SK-N-SH treated with all-trans-retinoic acid at 6 μM for 48 hours (cell line): ENCODE measurements at regions not wholly inside any gene's neighbourhood (a gene's known extent, or its start where the extent isn't known, plus 50 kb on each side); places are given as distances from the start of the nearest gene placed in this dataset.
A peak's percentile ranks its signal among the peaks of the same experiment; 100 is the strongest.

Experiments used
- ATAC-seq: fragments of 200-7000 bp; cut with Tn5 transposase; 3 replicates; pipeline ENCODE4 v1.9.1; 2020; ENCODE audit warnings: mild to moderate bottlenecking, moderate library complexity
- ARNTL ChIP-seq: fragments of 450-650 bp; formaldehyde crosslinking; IDR thresholded peaks from 2 replicates; pipeline ENCODE4 v1.5.0; 2020; ENCODE audit warnings: low read depth, mild to moderate bottlenecking, moderate library complexity, borderline replicate concordance
- BACH2 ChIP-seq: fragments of 250-450 bp; sonication (Bioruptor Pico); IDR thresholded peaks from 2 replicates; pipeline ENCODE4 v1.9.0; 2021; ENCODE audit warnings: mild to moderate bottlenecking, borderline replicate concordance
- CSDC2 ChIP-seq: fragments of 250-450 bp; sonication (Bioruptor Pico); IDR thresholded peaks from 2 replicates; pipeline ENCODE4 v1.5.0; 2020; ENCODE audit warnings: mild to moderate bottlenecking, moderate library complexity
- ESRRG ChIP-seq: fragments of 250-450 bp; sonication (Bioruptor Pico); IDR thresholded peaks from 2 replicates; pipeline ENCODE4 v1.6.1; 2021; ENCODE audit warnings: mild to moderate bottlenecking
- GLIS3 ChIP-seq: fragments of 250-450 bp; sonication (Bioruptor Pico); IDR thresholded peaks from 2 replicates; pipeline ENCODE4 v1.5.0; 2020; ENCODE audit warnings: mild to moderate bottlenecking, moderate library complexity
- ISL1 ChIP-seq: fragments of 250-450 bp; sonication (Bioruptor Pico); IDR thresholded peaks from 2 replicates; pipeline ENCODE4 v2.1.2; 2022; ENCODE audit warnings: mild to moderate bottlenecking, moderate library complexity
- OSR1 ChIP-seq: fragments of 250-450 bp; sonication (Bioruptor Pico); IDR thresholded peaks from 2 replicates; pipeline ENCODE4 v1.8.0; 2022; ENCODE audit warnings: moderate library complexity, mild to moderate bottlenecking, inconsistent platforms
- PATZ1 ChIP-seq: fragments of 250-450 bp; sonication (Bioruptor Pico); IDR thresholded peaks from 2 replicates; pipeline ENCODE4 v1.8.0; 2020; ENCODE audit warnings: mild to moderate bottlenecking, moderate library complexity, borderline replicate concordance
- PPARA ChIP-seq: fragments of 250-450 bp; sonication (Bioruptor Pico); IDR thresholded peaks from 2 replicates; pipeline ENCODE4 v1.5.0; 2020; ENCODE audit warnings: mild to moderate bottlenecking, borderline replicate concordance
- RARB ChIP-seq: fragments of 250-450 bp; sonication (Bioruptor Pico); IDR thresholded peaks from 2 replicates; pipeline ENCODE4 v1.8.0; 2021; ENCODE audit warnings: mild to moderate bottlenecking, moderate library complexity
- SNAI2 ChIP-seq: fragments of 250-450 bp; sonication (Bioruptor Pico); IDR thresholded peaks from 2 replicates; pipeline ENCODE4 v1.5.0; 2020; ENCODE audit warnings: mild to moderate bottlenecking, moderate library complexity
- TCF4 ChIP-seq: fragments of 250-450 bp; sonication (Bioruptor Pico); IDR thresholded peaks from 2 replicates; pipeline ENCODE4 v1.8.0; 2021; ENCODE audit warnings: mild to moderate bottlenecking, moderate library complexity, borderline replicate concordance
- TOX ChIP-seq: fragments of 250-450 bp; sonication (Bioruptor Pico); IDR thresholded peaks from 2 replicates; pipeline ENCODE4 v1.8.0; 2021; ENCODE audit warnings: mild to moderate bottlenecking, moderate library complexity, borderline replicate concordance
- ZC3H10 ChIP-seq: fragments of 250-450 bp; sonication (Bioruptor Pico); IDR thresholded peaks from 2 replicates; pipeline ENCODE4 v1.5.1; 2021; ENCODE audit warnings: mild to moderate bottlenecking, moderate library complexity
- ZFP3 ChIP-seq: fragments of 250-450 bp; sonication (Bioruptor Pico); IDR thresholded peaks from 2 replicates; pipeline ENCODE4 v1.5.0; 2020; ENCODE audit warnings: mild to moderate bottlenecking, moderate library complexity
- ZFP30 ChIP-seq: fragments of 450-650 bp; formaldehyde crosslinking; IDR thresholded peaks from 2 replicates; pipeline ENCODE4 v1.5.0; 2022; ENCODE audit warnings: mild to moderate bottlenecking, moderate library complexity
- ZNF565 ChIP-seq: fragments of 450-650 bp; formaldehyde crosslinking; conservative IDR thresholded peaks from 2 replicates; pipeline ENCODE4 v1.5.0; 2020; ENCODE audit warnings: low read depth, mild to moderate bottlenecking, moderate library complexity
- ZNF70 ChIP-seq: fragments of 450-650 bp; formaldehyde crosslinking; IDR thresholded peaks from 2 replicates; pipeline ENCODE4 v1.5.0; 2020; ENCODE audit warnings: mild to moderate bottlenecking, moderate library complexity
- ZNF8 ChIP-seq: fragments of 450-650 bp; formaldehyde crosslinking; IDR thresholded peaks from 2 replicates; pipeline ENCODE4 v1.5.0; 2020; ENCODE audit warnings: mild to moderate bottlenecking, moderate library complexity
- TF ChIP-seq, protein P1 (sequence below): fragments of 250-450 bp; sonication (Bioruptor Pico); IDR thresholded peaks from 2 replicates; pipeline ENCODE4 v1.5.1; 2020; ENCODE audit warnings: low read depth, mild to moderate bottlenecking, moderate library complexity
- TF ChIP-seq, protein P2 (sequence below): fragments of 250-450 bp; sonication (Bioruptor Pico); IDR thresholded peaks from 2 replicates; pipeline ENCODE4 v1.8.0; 2021; ENCODE audit warnings: low read depth, mild to moderate bottlenecking, moderate library complexity, borderline replicate concordance
- TF ChIP-seq, protein P3 (sequence below): fragments of 250-450 bp; sonication (Bioruptor Pico); IDR thresholded peaks from 2 replicates; pipeline ENCODE4 v1.5.1; 2021; ENCODE audit warnings: mild to moderate bottlenecking, moderate library complexity

DNA sequence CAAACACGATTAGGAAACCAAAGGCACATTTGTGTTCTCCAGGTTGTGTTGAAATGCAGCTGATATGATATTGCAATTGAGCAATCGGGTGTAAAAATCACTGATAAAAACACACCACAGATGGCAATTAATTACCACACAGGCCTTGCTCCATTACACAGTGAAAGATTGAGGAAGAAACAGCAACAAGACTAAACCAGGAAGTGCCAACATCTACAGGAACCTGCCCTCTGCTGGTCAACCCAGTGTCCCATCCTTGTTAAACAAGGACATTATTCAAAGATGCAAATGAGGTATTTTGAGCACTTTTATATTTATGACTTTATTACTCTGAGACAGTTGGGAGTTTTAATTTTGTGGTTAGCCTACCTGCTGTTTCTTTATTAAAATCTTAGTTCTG is 765.6 kb upstream of the GHITM start:
- TF ChIP-seq RARB (CRISPR knock-in tag) (no peak), BACH2 (CRISPR knock-in tag) (no peak), SNAI2 (CRISPR knock-in tag) (no peak)
- TF ChIP-seq, protein P1, sequence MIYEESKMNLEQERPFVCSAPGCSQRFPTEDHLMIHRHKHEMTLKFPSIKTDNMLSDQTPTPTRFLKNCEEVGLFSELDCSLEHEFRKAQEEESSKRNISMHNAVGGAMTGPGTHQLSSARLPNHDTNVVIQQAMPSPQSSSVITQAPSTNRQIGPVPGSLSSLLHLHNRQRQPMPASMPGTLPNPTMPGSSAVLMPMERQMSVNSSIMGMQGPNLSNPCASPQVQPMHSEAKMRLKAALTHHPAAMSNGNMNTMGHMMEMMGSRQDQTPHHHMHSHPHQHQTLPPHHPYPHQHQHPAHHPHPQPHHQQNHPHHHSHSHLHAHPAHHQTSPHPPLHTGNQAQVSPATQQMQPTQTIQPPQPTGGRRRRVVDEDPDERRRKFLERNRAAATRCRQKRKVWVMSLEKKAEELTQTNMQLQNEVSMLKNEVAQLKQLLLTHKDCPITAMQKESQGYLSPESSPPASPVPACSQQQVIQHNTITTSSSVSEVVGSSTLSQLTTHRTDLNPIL (CRISPR knock-in tag), result no peak
- TF ChIP-seq, all 23 proteins: peak for 0
- ATAC-seq, result peak; percentile 69; the same call in 2 of the 3 replicates

- no peak for ATAC-seq
- TF ChIP-seq OSR1 (CRISPR knock-in tag), result no peak
- TF ChIP-seq, protein P2, sequence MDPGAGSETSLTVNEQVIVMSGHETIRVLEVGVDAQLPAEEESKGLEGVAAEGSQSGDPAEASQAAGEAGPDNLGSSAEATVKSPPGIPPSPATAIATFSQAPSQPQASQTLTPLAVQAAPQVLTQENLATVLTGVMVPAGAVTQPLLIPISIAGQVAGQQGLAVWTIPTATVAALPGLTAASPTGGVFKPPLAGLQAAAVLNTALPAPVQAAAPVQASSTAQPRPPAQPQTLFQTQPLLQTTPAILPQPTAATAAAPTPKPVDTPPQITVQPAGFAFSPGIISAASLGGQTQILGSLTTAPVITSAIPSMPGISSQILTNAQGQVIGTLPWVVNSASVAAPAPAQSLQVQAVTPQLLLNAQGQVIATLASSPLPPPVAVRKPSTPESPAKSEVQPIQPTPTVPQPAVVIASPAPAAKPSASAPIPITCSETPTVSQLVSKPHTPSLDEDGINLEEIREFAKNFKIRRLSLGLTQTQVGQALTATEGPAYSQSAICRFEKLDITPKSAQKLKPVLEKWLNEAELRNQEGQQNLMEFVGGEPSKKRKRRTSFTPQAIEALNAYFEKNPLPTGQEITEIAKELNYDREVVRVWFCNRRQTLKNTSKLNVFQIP (CRISPR knock-in tag), result no peak
- TF ChIP-seq PATZ1 (CRISPR knock-in tag), result no peak
- TF ChIP-seq, protein P3, sequence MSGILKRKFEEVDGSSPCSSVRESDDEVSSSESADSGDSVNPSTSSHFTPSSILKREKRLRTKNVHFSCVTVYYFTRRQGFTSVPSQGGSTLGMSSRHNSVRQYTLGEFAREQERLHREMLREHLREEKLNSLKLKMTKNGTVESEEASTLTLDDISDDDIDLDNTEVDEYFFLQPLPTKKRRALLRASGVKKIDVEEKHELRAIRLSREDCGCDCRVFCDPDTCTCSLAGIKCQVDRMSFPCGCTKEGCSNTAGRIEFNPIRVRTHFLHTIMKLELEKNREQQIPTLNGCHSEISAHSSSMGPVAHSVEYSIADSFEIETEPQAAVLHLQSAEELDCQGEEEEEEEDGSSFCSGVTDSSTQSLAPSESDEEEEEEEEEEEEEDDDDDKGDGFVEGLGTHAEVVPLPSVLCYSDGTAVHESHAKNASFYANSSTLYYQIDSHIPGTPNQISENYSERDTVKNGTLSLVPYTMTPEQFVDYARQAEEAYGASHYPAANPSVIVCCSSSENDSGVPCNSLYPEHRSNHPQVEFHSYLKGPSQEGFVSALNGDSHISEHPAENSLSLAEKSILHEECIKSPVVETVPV (CRISPR knock-in tag), result no peak
- no peak for TF ChIP-seq RARB (CRISPR knock-in tag)
- TF ChIP-seq TOX, result no peak
- no peak for TF ChIP-seq ZNF565 (CRISPR knock-in tag)
- no peak for TF ChIP-seq CSDC2 (CRISPR knock-in tag)
- TF ChIP-seq ISL1 (CRISPR knock-in tag), result no peak
- TF ChIP-seq TCF4 (CRISPR knock-in tag), result no peak
- TF ChIP-seq PPARA (CRISPR knock-in tag), result no peak
- TF ChIP-seq ZNF8, result no peak
- TF ChIP-seq ZFP30 (CRISPR knock-in tag), result no peak
- no peak for TF ChIP-seq ZNF70 (CRISPR knock-in tag)
- TF ChIP-seq ESRRG (CRISPR knock-in tag), result no peak
- TF ChIP-seq, protein P1 (CRISPR knock-in tag), result no peak
Measured at GRCh38 chr10:83374741-83375140, 764.6 kb upstream of the GHITM start.

DNA sequence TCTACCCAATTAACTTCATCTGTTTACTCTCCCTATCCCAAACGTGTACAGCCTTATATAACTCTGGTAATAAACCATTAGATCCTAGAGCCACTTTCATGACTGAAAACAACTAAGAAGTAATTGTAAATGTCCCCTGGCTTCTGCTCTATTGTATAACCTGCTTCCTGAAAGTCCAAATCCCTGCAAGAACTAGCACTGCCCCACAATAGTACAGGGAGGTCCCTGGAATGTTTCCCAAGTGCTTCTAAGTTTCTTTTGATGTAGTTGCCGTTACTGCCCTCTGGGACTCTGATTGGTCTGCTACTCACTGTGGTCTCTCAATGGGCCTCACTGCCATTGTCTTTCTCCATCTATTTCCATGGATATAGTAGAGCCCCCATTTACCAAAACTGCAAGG is 764.0 kb upstream of the GHITM start:
- no peak for ATAC-seq
- TF ChIP-seq, protein P3 (CRISPR knock-in tag), result no peak
- TF ChIP-seq ZFP3 (no peak), OSR1 (CRISPR knock-in tag) (no peak), ZC3H10 (no peak), GLIS3 (CRISPR knock-in tag) (no peak), TOX (no peak), ESRRG (CRISPR knock-in tag) (no peak), SNAI2 (CRISPR knock-in tag) (no peak), ZNF70 (CRISPR knock-in tag) (no peak), ISL1 (CRISPR knock-in tag) (no peak), RARB (CRISPR knock-in tag) (no peak), PATZ1 (CRISPR knock-in tag) (no peak), ZNF8 (no peak), ZNF565 (CRISPR knock-in tag) (no peak), ARNTL (CRISPR knock-in tag) (no peak), CSDC2 (CRISPR knock-in tag) (no peak), TCF4 (CRISPR knock-in tag) (no peak), ZFP30 (CRISPR knock-in tag) (no peak)
- TF ChIP-seq, protein P1 (CRISPR knock-in tag), result no peak
- TF ChIP-seq, protein P2 (CRISPR knock-in tag), result no peak
